Mammary epithelial cell (primary cell): ENCODE measurements at regions not wholly inside any gene's neighbourhood (a gene's known extent, or its start where the extent isn't known, plus 50 kb on each side); places are given as distances from the start of the nearest gene placed in this dataset.

Experiments used
- EZH2 ChIP-seq: IDR thresholded peaks from 2 replicates; pipeline ENCODE4 v1.6.1; 2012; ENCODE audit warnings: low read length, inconsistent platforms, borderline replicate concordance
- TF ChIP-seq, protein P1 (sequence below), 2 donors: IDR thresholded peaks in 1 of 2; conservative IDR thresholded peaks in 1 of 2; 2 replicates each; pipeline ENCODE4 v1.5.1; 2011 to 2012; ENCODE audit warnings: inconsistent platforms in 2 of 2, low read length in 2 of 2, mild to moderate bottlenecking in 2 of 2, control low read depth in 1 of 2, low read depth in 1 of 2; ENCODE audit not compliant: insufficient read depth in 1 of 2; ENCODE audit errors: extremely low read depth in 1 of 2

DNA sequence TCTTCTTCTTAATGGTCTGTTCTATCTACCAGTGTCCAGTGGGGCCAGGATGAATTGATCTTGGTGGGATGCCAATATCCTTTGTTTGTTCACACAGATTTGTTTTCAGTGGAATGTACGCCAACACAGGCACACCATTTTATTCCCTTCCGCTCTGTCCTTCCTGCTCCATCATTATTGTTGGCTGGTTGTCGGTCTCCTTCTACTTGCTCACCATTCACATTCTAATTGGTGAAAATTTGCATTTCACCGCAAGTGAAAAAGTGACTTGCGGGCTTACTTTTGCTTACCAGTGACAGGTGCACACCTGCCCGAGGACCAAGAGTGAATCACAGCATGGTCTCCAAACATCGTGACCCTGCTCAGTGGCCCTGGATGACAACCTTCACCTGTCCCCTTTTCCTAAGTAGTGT is 148.3 kb downstream of the NOC3L start:
- TF ChIP-seq, protein P1, sequence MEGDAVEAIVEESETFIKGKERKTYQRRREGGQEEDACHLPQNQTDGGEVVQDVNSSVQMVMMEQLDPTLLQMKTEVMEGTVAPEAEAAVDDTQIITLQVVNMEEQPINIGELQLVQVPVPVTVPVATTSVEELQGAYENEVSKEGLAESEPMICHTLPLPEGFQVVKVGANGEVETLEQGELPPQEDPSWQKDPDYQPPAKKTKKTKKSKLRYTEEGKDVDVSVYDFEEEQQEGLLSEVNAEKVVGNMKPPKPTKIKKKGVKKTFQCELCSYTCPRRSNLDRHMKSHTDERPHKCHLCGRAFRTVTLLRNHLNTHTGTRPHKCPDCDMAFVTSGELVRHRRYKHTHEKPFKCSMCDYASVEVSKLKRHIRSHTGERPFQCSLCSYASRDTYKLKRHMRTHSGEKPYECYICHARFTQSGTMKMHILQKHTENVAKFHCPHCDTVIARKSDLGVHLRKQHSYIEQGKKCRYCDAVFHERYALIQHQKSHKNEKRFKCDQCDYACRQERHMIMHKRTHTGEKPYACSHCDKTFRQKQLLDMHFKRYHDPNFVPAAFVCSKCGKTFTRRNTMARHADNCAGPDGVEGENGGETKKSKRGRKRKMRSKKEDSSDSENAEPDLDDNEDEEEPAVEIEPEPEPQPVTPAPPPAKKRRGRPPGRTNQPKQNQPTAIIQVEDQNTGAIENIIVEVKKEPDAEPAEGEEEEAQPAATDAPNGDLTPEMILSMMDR (conservative IDR thresholded peaks at IDR 0.05 in 1 of 2, IDR thresholded peaks at IDR 0.05 in 1 of 2; ENCODE audit: extremely low read depth in 1 of 2, insufficient read depth in 1 of 2, low read depth in 1 of 2, low read length in 2 of 2) = no peak
- no peak for TF ChIP-seq EZH2
